Kidney epithelial cell (primary cell): ENCODE measurements at regions not wholly inside any gene's neighbourhood (a gene's known extent, or its start where the extent isn't known, plus 50 kb on each side); places are given as distances from the start of the nearest gene placed in this dataset.

Source experiments
- DNase-seq: peaks from one replicate; pipeline ENCODE4 v3.0.0-alpha.2; 2010; ENCODE audit warnings: low read depth
- H3K27me3 ChIP-seq: 2 replicates; pipeline ENCODE4 v1.6.0; 2011; ENCODE audit warnings: low read length; ENCODE audit not compliant: control insufficient read depth, insufficient read depth
- H3K36me3 ChIP-seq: 2 replicates; pipeline ENCODE4 v1.5.1; 2011; ENCODE audit warnings: low read length; ENCODE audit not compliant: control insufficient read depth, insufficient read depth
- H3K4me3 ChIP-seq: 2 replicates; pipeline ENCODE4 v1.5.1; 2011; ENCODE audit warnings: low read depth, mild to moderate bottlenecking, control low read depth, low read length
- TF ChIP-seq, protein P1 (sequence below): IDR thresholded peaks from 2 replicates; pipeline ENCODE4 v1.5.1; 2011; ENCODE audit warnings: mild to moderate bottlenecking, moderate library complexity, low read length, control low read depth, inconsistent platforms; ENCODE audit not compliant: insufficient read depth, poor library complexity, severe bottlenecking

DNA sequence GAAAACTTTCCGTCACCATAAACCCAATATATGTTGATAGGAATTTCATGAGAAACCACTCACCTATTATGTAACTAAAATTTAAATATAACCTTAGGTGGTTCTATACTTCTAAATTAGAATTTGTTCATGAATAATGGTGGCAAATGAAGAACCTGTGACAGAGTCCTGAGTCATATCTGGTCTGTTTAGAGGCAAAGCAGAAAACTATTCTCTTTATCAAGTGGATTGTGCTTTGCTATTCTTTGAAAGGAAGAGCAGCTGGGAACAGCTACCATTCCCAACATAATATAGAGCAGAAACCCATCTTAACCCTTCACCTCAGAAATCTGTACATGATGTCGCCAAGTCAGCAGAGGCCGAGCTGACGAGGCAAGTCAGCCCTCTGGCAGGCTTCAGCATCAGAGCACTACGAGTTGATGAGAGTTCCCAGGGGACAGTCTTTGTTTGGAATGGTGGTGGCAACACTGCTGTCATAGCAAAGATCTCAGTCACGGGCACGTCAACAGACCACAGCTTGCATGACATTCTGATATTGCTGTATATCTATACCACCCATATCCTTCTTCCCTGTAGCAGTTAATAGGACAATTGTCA lies 631.9 kb upstream of the CA10 start:
- TF ChIP-seq, protein P1, sequence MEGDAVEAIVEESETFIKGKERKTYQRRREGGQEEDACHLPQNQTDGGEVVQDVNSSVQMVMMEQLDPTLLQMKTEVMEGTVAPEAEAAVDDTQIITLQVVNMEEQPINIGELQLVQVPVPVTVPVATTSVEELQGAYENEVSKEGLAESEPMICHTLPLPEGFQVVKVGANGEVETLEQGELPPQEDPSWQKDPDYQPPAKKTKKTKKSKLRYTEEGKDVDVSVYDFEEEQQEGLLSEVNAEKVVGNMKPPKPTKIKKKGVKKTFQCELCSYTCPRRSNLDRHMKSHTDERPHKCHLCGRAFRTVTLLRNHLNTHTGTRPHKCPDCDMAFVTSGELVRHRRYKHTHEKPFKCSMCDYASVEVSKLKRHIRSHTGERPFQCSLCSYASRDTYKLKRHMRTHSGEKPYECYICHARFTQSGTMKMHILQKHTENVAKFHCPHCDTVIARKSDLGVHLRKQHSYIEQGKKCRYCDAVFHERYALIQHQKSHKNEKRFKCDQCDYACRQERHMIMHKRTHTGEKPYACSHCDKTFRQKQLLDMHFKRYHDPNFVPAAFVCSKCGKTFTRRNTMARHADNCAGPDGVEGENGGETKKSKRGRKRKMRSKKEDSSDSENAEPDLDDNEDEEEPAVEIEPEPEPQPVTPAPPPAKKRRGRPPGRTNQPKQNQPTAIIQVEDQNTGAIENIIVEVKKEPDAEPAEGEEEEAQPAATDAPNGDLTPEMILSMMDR = no peak
- Histone ChIP-seq H3K4me3 (no peak overlapping the region), H3K36me3 (no peaks in the 10 kb centered on the region), H3K27me3 (no peaks in the 10 kb centered on the region)
- no peak for DNase-seq

- DNase-seq = no peak
- TF ChIP-seq, protein P1 = no peak
Observed at GRCh38 chr17:52789829-52790228, 631.3 kb upstream of the CA10 start.

GRCh38 chr17:52776234-52776633 lies 617.7 kb upstream of the CA10 start:
- no peaks in the 10 kb centered on the region for H3K36me3 ChIP-seq
- H3K27me3 ChIP-seq = no peaks in the 10 kb centered on the region
- H3K4me3 ChIP-seq = no peak overlapping the region
- TF ChIP-seq, protein P1 = no peak
- DNase-seq = no peak

More at GRCh38 chr17:52789829-52790228, 631.3 kb upstream of the CA10 start:
- Histone ChIP-seq H3K4me3 (no peak overlapping the region), H3K36me3 (no peaks in the 10 kb centered on the region), H3K27me3 (no peaks in the 10 kb centered on the region)

- no peaks in the 10 kb centered on the region for H3K27me3 ChIP-seq
- no peaks in the 10 kb centered on the region for H3K36me3 ChIP-seq
- H3K4me3 ChIP-seq = no peak overlapping the region
- TF ChIP-seq, protein P1 = no peak
- no peak for DNase-seq
Observed at GRCh38 chr17:52762794-52763167, 604.3 kb upstream of the CA10 start.

DNA sequence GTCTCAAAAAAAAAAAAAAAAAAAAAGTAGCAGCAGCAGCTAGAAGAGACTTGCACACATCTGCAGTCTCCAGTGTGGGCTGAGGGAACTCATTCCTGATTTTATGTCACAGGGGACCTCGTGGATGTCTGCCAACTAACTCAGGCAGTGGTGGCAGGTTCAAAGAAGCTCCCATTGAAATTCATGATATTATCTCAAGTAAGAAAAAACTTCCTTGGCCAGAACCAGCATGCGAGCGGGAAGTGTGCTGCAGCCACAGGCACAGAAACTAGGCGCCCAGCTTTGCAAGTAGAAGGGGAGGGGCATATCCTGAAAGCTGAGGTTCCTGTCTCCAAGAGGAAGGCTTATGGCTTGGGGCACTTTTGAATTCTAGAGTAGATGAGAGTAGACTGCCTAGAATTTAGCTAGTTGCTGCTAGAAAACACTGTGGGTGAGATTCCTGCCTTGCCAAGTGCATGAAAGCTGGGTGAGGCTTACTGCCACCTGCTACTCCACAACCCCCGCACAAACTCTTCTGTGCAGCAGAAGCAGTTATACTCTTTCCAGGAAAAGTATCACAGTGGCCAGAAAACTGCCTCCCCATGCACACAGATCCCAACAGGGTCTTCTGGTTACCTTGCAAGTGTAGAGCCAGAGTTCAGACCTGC lies 603.8 kb upstream of the CA10 start:
- no peak for DNase-seq
- H3K4me3 ChIP-seq = no peak overlapping the region
- H3K27me3 ChIP-seq = no peaks in the 10 kb centered on the region
- no peaks in the 10 kb centered on the region for H3K36me3 ChIP-seq
- TF ChIP-seq, protein P1 = no peak

- DNase-seq = no peak
- TF ChIP-seq, protein P1 = no peak
- no peaks in the 10 kb centered on the region for H3K27me3 ChIP-seq
Observed at GRCh38 chr17:52759864-52760263, 601.4 kb upstream of the CA10 start.

More at GRCh38 chr17:52759864-52760263, 601.4 kb upstream of the CA10 start:
- Histone ChIP-seq H3K4me3 (no peak overlapping the region), H3K36me3 (no peaks in the 10 kb centered on the region)
